HG03439 (cell line): ENCODE measurements at regions not wholly inside any gene's neighbourhood (a gene's known extent, or its start where the extent isn't known, plus 50 kb on each side); places are given as distances from the start of the nearest gene placed in this dataset.
"Not testable (repeated sequence)": the region's sequence is repeated elsewhere in the genome, so short reads cannot be mapped to it uniquely, and the experiment has no call there.

Source experiments
- ATAC-seq: cut with Tn5 transposase; IDR thresholded peaks from one replicate; pipeline ENCODE4 v1.9.1; 2021; ENCODE audit warnings: mild to moderate bottlenecking, moderate library complexity; ENCODE audit not compliant: unreplicated experiment

GRCh38 chr10:8173243-8173865 lies 118.9 kb downstream of the GATA3 start:
- no peak for ATAC-seq

GRCh38 chr10:8173866-8174243 lies 119.4 kb downstream of the GATA3 start:
- no peak for ATAC-seq

- ATAC-seq: no peak
Observed at GRCh38 chr10:8174762-8175161, 120.3 kb downstream of the GATA3 start.

GRCh38 chr10:8177526-8177925 lies 123.0 kb downstream of the GATA3 start:
- not testable (repeated sequence) for ATAC-seq

- not testable (repeated sequence) for ATAC-seq
Observed at GRCh38 chr10:8179773-8180172, 125.3 kb downstream of the GATA3 start.

GRCh38 chr10:8180360-8181109 lies 126.0 kb downstream of the GATA3 start:
- no peak for ATAC-seq

GRCh38 chr10:8181496-8182157 lies 127.1 kb downstream of the GATA3 start:
- ATAC-seq: no peak

- ATAC-seq: no peak
Observed at GRCh38 chr10:8182806-8183205, 128.3 kb downstream of the GATA3 start.

GRCh38 chr10:8183241-8183704 lies 128.8 kb downstream of the GATA3 start:
- ATAC-seq: no peak

GRCh38 chr10:8187171-8187666 lies 132.7 kb downstream of the GATA3 start:
- no peak for ATAC-seq

- no peak for ATAC-seq
Observed at GRCh38 chr10:8189458-8189857, 135.0 kb downstream of the GATA3 start.

GRCh38 chr10:8192301-8192700 lies 137.8 kb downstream of the GATA3 start:
- no peak for ATAC-seq

GRCh38 chr10:8193546-8193945 lies 139.1 kb downstream of the GATA3 start:
- no peak for ATAC-seq

- no peak for ATAC-seq
Observed at GRCh38 chr10:8194050-8194449, 139.6 kb downstream of the GATA3 start.

GRCh38 chr10:8206882-8207281 lies 152.4 kb downstream of the GATA3 start:
- ATAC-seq: no peak

GRCh38 chr10:8211631-8212030 lies 157.1 kb downstream of the GATA3 start:
- ATAC-seq: no peak

GRCh38 chr10:8213735-8214134 lies 159.2 kb downstream of the GATA3 start:
- no peak for ATAC-seq

- no peak for ATAC-seq
Observed at GRCh38 chr10:8214587-8214986, 160.1 kb downstream of the GATA3 start.

- no peak for ATAC-seq
Observed at GRCh38 chr10:8216893-8217292, 162.4 kb downstream of the GATA3 start.

- no peak for ATAC-seq
Observed at GRCh38 chr10:8221451-8221850, 167.0 kb downstream of the GATA3 start.

- no peak for ATAC-seq
Observed at GRCh38 chr10:8224591-8224990, 170.1 kb downstream of the GATA3 start.

GRCh38 chr10:8225187-8225586 lies 170.7 kb downstream of the GATA3 start:
- ATAC-seq: no peak
